ENCODE measurements at regions not wholly inside any gene's neighbourhood (a gene's known extent, or its start where the extent isn't known, plus 50 kb on each side); places are given as distances from the start of the nearest gene placed in this dataset.

- no peak for TF ChIP-seq CTCF (IDR thresholded peaks at IDR 0.05)
- TF ChIP-seq POLR2AphosphoS5 (IDR thresholded peaks at IDR 0.05) = no peak
Measured at GRCh38 chr1:198848206-198848605, 209.4 kb downstream of the PTPRC start.

Data from suprapubic skin (tissue), 3 donors.